Nucleus accumbens (tissue), 56 donors: ENCODE measurements at regions not wholly inside any gene's neighbourhood (a gene's known extent, or its start where the extent isn't known, plus 50 kb on each side); places are given as distances from the start of the nearest gene placed in this dataset.
"Not testable (repeated sequence)": the region's sequence is repeated elsewhere in the genome, so short reads cannot be mapped to it uniquely, and the experiment has no call there.

Experiments
- DNase-seq, 56 donors: peaks; one replicate each; lab custom pipeline; 2025; lab: John Stamatoyannopoulos, UW

DNA sequence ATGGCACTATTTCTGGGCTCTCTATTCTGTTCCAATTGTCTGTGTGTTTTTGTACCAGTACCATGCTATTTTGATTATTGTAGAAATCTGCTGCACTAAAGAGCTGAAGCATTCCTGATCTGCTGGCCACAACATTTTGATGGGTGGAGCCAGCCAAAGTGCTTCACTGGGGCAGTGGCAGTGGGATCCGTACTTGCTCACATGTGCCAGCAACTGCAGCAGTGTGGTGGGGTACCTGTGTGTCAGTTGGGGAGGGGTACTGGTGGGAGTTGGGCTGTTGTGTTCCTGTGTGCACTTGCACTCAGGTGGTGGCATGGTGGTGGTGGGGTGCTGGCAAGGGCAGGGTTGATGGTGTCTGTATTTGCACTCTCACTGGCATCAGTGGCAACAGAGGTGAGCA, 204.6 kb upstream of the ALG10 start:
- no peak for DNase-seq

DNA sequence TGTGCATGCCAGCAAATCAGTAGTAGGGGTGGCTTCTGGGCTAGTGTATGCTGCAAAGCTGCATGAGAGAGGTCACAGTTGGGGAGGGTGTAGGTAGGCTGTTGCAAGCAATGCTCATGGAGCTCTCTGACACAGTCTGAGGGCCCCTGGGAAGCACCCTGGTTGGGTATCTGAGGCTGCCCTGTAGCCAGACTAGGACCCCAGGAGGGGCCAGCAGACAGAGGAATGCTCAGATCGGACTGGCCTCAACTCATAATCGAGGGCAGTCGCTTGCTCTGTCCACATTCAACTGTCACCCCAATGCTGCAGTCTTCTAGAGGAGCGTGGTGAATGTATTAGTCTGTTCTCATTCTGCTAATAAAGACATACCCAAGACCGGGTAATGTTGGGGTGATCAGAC, 204.0 kb upstream of the ALG10 start:
- no peak for DNase-seq

- no peak for DNase-seq
Observed at GRCh38 chr12:33825442-33825841, 196.9 kb upstream of the ALG10 start.

GRCh38 chr12:33825986-33826602, 196.2 kb upstream of the ALG10 start:
- DNase-seq = peak in 1 of 56 donors; percentile 2

- no peak for DNase-seq
Observed at GRCh38 chr12:33828326-33828725, 194.0 kb upstream of the ALG10 start.

DNA sequence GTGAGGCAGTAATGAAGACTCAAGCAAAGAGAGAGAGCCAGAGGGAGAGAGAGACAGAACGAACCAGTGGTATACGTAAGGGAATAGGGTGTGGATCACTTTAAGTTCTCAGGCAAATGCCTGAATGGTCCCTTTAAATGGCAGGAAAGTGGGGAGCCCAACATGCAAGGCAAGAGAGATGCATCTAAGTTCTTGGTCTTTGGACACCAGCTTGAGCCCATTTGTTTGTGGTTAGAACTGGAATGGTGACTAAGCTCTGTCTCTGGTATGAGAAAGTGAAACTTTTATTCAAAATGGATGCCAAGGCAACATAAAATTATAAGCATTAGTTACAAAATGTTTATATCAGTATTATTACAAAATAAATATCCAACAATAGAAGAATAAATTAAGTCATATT, 192.2 kb upstream of the ALG10 start:
- no peak for DNase-seq

GRCh38 chr12:33832900-33833299, 189.4 kb upstream of the ALG10 start:
- no peak for DNase-seq

DNA sequence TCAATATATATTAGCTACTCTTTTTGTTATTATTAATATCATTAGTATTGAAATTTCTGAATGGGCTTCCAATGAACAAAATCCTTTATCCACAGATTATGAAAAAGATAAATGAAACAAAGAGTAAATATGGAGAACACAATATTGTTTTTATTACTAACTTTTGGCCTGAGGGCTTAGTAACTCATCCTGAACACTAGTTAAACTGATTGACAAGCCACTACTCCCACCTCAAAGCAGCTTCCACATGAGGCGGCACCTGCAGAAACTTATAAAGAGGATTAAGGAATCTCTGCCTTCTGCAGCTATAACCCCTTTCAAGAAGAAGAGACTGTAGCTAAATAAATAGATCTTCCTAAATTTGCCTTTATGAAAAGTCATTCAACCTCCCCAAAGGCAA, 187.6 kb upstream of the ALG10 start:
- DNase-seq = no peak

DNA sequence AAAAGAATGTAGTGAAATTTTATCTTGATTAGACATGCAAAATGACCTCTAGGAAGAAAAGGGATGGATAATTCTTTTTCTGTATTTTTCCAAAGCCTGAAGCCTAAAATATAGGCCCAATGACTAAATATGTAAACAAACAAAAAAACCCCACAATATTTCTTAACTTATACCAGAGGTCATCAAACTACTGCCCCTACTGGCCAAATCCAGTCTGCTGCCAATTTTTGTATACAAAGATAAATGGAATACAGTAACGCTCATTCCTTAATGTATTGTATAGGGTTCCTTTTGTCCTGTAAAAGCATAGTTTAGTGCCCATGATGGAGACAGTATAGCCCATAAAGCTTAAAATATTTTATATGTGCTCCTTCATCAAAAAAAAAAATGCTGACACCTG, 145.7 kb upstream of the ALG10 start:
- DNase-seq = no peak

DNA sequence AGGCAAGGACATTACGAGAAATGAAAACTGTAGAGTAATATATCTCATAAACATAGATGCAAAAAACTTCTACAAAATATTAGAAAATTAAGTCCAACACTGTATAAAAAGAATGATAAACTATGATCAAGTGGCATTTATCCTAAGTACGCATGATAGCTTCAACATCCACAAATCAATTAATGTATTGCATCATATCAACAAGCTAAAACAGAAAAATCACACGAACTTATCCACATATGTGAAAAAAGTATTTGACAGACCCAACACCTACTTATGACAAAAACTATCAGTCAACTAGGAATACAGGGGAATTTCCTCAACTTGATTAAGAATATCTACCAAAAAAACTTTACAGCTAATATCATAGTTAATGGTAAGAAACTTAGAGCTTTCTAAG, 129.9 kb upstream of the ALG10 start:
- DNase-seq = no peak

DNA sequence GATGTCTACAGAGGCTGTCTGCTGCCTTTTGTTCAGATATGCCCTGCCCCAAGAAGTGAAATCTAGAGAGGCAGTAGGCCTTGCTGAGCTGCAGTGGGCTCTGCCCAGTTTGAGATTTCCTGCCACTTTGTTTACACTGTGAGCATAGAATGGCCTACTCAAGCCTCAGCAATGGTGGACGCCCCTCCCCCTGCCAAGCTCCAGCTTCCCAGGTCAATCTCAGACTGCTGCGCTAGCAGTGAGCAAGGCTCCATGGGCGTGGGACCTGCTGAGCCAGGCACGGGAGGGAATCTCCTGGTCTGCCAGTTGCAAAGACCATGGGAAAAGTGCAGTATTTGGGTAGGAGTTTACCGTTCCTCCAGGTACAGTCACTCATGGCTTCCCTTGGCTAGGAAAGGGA, 101.8 kb upstream of the ALG10 start:
- DNase-seq = not testable (repeated sequence)

- DNase-seq = no peak
Observed at GRCh38 chr12:33926095-33926494, 96.2 kb upstream of the ALG10 start.

GRCh38 chr12:33937669-33938068, 84.6 kb upstream of the ALG10 start:
- not testable (repeated sequence) for DNase-seq

- DNase-seq = no peak
Observed at GRCh38 chr12:33942172-33942571, 80.1 kb upstream of the ALG10 start.

DNA sequence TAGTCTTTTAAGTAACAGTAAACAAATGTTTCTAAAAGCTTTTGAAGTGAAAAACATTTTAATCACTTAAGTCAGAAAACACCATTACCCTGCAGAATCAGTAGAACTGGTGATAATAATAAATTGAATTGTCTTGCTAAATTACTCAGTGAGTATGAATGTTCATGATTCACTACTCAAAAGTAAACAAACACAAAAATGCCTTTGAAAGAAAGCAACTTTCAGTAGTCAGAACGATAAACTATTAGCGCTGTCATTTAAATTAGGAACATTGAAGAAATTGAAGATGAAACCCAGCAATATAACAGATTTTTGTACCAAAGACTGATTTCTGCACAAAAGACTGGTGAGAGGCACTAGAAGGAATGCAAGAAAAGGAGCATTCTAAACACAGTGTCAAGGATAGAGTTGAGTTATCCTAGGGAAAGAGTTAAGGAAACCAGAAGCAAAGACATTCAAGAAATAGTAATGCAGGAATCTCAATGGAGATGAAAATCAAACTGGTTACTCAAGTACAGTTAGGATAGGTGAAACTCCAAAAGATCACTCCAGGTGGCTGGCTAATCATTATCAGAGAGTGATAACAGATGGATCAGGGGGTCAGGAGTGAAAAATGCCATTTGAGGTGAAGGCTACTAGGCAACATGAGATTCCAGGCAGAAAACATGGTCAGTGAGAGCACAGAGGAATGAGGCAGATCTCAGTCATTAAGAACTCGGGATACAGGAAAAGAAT, 77.4 kb upstream of the ALG10 start:
- no peak for DNase-seq

DNA sequence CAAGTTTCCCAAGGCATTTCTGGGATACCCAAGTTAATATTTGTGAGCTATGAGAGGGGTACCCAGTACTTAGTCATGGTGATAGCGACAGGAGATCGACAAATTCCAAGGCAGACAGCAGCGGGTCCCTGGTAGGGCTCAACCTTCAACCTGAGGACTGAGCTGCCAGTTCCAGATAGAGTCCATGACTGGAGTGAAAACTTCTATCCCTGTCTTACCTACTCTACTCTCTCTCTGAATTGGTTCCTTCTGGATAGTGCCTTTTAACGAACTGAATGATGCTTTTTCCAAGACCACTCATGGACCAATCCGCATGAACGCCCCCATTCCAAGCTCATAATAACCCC, 76.9 kb upstream of the ALG10 start:
- DNase-seq = no peak

DNA sequence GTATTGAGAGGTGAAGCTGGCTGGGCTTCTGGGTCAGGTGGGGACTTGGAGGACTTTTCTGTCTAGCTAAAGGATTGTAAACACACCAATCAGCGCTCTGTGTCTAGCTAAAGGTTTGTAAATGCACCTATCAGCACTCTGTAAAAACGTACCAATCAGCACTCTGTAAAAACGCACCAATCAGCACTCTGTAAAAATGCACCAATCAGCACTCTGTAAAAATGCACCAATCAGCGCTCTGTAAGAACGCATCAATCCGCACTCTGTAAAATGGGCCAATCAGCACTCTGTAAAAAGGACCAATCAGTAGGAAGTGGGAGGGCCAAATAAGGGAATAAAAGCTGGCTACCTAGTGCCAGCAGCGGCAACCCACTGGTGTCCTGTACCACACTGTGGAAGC, 56.1 kb upstream of the ALG10 start:
- DNase-seq = not testable (repeated sequence)

GRCh38 chr12:33967760-33968159, 54.5 kb upstream of the ALG10 start:
- no peak for DNase-seq
